Spleen (tissue), 11 donors: ENCODE measurements at regions not wholly inside any gene's neighbourhood (a gene's known extent, or its start where the extent isn't known, plus 50 kb on each side); places are given as distances from the start of the nearest gene placed in this dataset.

ENCODE experiments used
- DNase-seq: peaks from one replicate; pipeline ENCODE4 v3.0.0-alpha.2; 2020
- H3K27ac ChIP-seq, 8 donors: fragments of 200-600 bp; sonication (generic) in 7 of 8; 1 replicate in 4 of 8; 2 replicates in 4 of 8; pipeline versions ENCODE4 v1.5.0 to v1.8.0; 2016 to 2021; ENCODE audit warnings: inconsistent platforms in 4 of 8, mild to moderate bottlenecking in 4 of 8, moderate library complexity in 1 of 8
- H3K27me3 ChIP-seq, 7 donors: fragments of 200-600 bp; sonication (generic) in 6 of 7; replicated peaks in 1 of 7; 1 replicate in 4 of 7; 2 replicates in 3 of 7; pipeline versions ENCODE4 v1.5.0 to v1.8.0; 2016 to 2021; ENCODE audit warnings: inconsistent platforms in 3 of 7, mild to moderate bottlenecking in 1 of 7
- H3K36me3 ChIP-seq, 6 donors: fragments of 200-600 bp; sonication (generic) in 5 of 6; 1 replicate in 4 of 6; 2 replicates in 2 of 6; pipeline versions ENCODE4 v1.5.0 to v1.8.0; 2016 to 2021; ENCODE audit warnings: inconsistent platforms in 2 of 6
- H3K4me1 ChIP-seq, 6 donors: fragments of 200-600 bp; sonication (generic) in 5 of 6; 1 replicate in 3 of 6; 2 replicates in 3 of 6; pipeline versions ENCODE4 v1.5.0 to v1.8.0; 2016 to 2021; ENCODE audit warnings: inconsistent platforms in 3 of 6
- H3K4me3 ChIP-seq, 8 donors: fragments of 200-600 bp; sonication (generic) in 7 of 8; 1 replicate in 4 of 8; 2 replicates in 4 of 8; pipeline versions ENCODE4 v1.5.0 to v1.8.0; 2016 to 2021; ENCODE audit warnings: inconsistent platforms in 4 of 8, mild to moderate bottlenecking in 4 of 8, moderate library complexity in 2 of 8
- H3K9me3 ChIP-seq, 8 donors: fragments of 200-600 bp; sonication (generic) in 7 of 8; 1 replicate in 4 of 8; 2 replicates in 4 of 8; pipeline versions ENCODE4 v1.5.0 to v1.8.0; 2016 to 2021; ENCODE audit warnings: inconsistent platforms in 4 of 8
- CTCF ChIP-seq, 11 experiments: fragments of 200-600 bp in 7 of 11; fragments of 450-650 bp in 4 of 11; sonication (generic) in 4 of 11; IDR thresholded peaks in 8 of 11; conservative IDR thresholded peaks in 3 of 11; 1 replicate in 7 of 11; 2 replicates in 4 of 11; pipeline versions ENCODE4 v1.4.0 to v1.8.0; 2016 to 2021; ENCODE audit warnings: antibody characterized with exemption in 11 of 11, inconsistent platforms in 4 of 11, mild to moderate bottlenecking in 1 of 11
- POLR2A ChIP-seq, 3 donors: fragments of 450-650 bp; IDR thresholded peaks; one replicate each; pipeline ENCODE4 v1.5.1; 2017; ENCODE audit warnings: antibody characterized with exemption in 3 of 3, mild to moderate bottlenecking in 1 of 3
- POLR2AphosphoS5 ChIP-seq, 3 donors: sonication (generic); formaldehyde crosslinking; IDR thresholded peaks; one replicate each; pipeline ENCODE4 v1.5.1; 2017; ENCODE audit warnings: antibody characterized with exemption in 3 of 3
- WGBS, 5 donors: extraction: QIAGEN DNeasy Blood & Tissue Kit in 3 of 5; methylation state at CpG; one replicate each; pipeline versions ENCODE4 v1.1.5 to v1.1.7; 2013 to 2018; 5-methylcytosine and 5-hydroxymethylcytosine counted together
- intact Hi-C: fragments of 100-400 bp; cut with DNase I; formaldehyde crosslinking; loops from one replicate; pipeline ENCODE4 v1.15.0; 2023; ENCODE audit warnings: low total_unique reads
- donor health status: healthy with polysubstance abuse.
- donor health status: DM: no; HTN: no; CAD: no; lungs with moderate emphysema.
- donor health status: DM: no; HTN: no; CAD: no.
- donor health status: Bipolar disorder and iron deficiency.
- donor health status: healthy.
- donor health status: DM: no; HTN: no; CAD: no.
- donor health status: DM: yes; HTN: yes; CAD: no.

DNA sequence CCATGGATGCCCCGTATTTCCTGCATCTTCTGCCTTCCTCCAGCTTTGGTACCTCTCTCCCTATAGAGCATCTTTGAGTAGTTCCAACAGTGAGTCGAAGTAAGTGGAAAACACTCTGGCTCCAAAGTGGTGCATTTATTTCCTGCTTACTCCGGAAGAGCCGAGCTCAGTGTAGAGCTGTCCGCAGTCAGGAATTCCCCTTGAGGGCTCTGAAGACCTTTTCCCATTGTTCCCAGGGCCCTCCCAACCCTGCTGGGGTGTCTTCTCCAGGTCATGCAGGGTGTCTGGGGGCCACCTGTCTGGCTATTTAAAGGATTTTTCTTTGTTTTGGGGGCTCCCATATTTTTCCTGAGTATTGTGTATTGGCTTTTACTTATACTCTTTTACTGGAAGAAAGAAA is 118.6 kb upstream of the MXRA5 start:
- no peaks in the 10 kb centered on the region for H3K9me3 ChIP-seq
- TF ChIP-seq POLR2AphosphoS5 (IDR thresholded peaks at IDR 0.05) (no peak), POLR2A (IDR thresholded peaks at IDR 0.05) (no peak), CTCF (IDR thresholded peaks at IDR 0.05 in 8 of 11, conservative IDR thresholded peaks at IDR 0.05 in 3 of 11) (no peak)
- no peak for DNase-seq

GRCh38 chrX:3462166-3462508 is 115.7 kb upstream of the MXRA5 start:
- no peak overlapping the region for H3K4me3 ChIP-seq
- no peak for DNase-seq
- H3K27ac ChIP-seq = no peak overlapping the region
- TF ChIP-seq CTCF (IDR thresholded peaks at IDR 0.05 in 8 of 11, conservative IDR thresholded peaks at IDR 0.05 in 3 of 11) (no peak), POLR2AphosphoS5 (IDR thresholded peaks at IDR 0.05) (no peak), POLR2A (IDR thresholded peaks at IDR 0.05) (no peak)
- H3K27me3 ChIP-seq = no peaks in the 10 kb centered on the region
- H3K36me3 ChIP-seq = no peaks in the 10 kb centered on the region
- no peaks in the 10 kb centered on the region for H3K9me3 ChIP-seq
- no peaks in the 10 kb centered on the region for H3K4me1 ChIP-seq
- intact Hi-C loops = no loop called here
- 71 to 92% (median 84%) methylated on average over 2 to 4 of the region's 4 CpGs for WGBS, 5 donors

More for the DNA sequence above, 118.6 kb upstream of the MXRA5 start:
- H3K4me1 ChIP-seq = no peaks in the 10 kb centered on the region
- no peaks in the 10 kb centered on the region for H3K36me3 ChIP-seq
- intact Hi-C loops = no loop called here
- H3K27me3 ChIP-seq = no peaks in the 10 kb centered on the region
- H3K27ac ChIP-seq = no peak overlapping the region
- WGBS, 5 donors = 67 to 77% (median 71%) methylated on average over 5 of the region's 5 CpGs
- no peak overlapping the region for H3K4me3 ChIP-seq

DNA sequence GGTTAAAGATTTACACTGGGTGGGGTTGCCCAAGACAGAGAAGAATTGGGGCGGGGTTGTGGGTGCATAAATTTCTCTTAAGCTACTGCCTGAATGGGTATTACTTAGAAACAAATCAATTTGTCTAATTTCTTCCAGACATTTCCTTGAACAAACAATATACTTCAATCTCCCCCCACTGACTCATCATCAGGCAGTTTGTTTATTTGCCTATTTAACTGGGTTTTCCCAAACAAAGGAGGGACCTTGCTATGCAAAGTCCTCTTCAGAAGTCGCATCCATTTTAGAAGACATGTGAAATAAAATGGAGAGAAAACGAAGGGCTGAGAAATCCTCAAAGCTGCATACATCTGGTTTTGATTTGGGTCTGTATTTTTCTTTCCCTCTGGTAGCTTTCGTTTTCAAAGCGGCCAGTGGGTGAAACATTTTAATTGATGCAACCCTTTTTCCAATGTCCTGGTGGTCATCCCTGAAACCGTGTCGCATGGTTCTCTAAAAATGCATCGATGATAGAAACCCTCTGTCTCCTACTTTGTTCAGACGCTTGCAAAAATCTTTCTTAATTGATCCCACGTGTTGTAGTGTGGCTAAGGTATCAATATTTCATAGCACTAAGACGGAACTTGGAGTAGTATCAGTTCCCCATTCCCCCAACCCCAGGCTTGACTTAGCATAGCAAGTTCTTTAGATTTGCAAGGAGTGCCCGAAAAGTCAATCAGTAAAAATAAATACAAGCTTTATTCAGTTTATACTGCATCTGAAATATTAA is 115.1 kb upstream of the MXRA5 start:
- Histone ChIP-seq H3K27me3 (no peaks in the 10 kb centered on the region), H3K9me3 (no peaks in the 10 kb centered on the region), H3K36me3 (no peaks in the 10 kb centered on the region), H3K27ac (no peak overlapping the region), H3K4me1 (no peaks in the 10 kb centered on the region), H3K4me3 (no peak overlapping the region)
- DNase-seq = no peak
- 77 to 87% (median 82%) methylated on average over 12 of the region's 12 CpGs for WGBS, 5 donors
- TF ChIP-seq CTCF (IDR thresholded peaks at IDR 0.05 in 8 of 11, conservative IDR thresholded peaks at IDR 0.05 in 3 of 11) (no peak), POLR2AphosphoS5 (IDR thresholded peaks at IDR 0.05) (no peak), POLR2A (IDR thresholded peaks at IDR 0.05) (no peak)
- intact Hi-C loops = no loop called here

DNA sequence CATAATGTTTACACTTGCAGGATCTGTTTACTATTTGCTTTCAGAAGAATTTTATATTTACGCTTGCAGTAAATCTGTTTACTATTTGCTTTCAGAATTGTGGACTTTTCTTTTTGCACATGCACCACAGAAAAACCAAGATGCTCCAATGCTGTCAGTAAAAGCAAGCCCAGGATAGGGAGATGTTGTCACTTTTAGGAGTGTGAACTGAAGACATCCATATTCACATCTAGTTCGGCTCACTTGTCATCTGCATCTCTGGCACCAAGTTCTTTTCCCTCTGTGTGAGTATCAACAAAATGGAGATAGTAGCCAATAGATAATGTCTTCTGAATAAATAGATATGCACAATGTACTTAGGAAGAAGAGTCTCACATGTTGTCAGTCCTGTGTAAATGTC is 109.3 kb upstream of the MXRA5 start:
- TF ChIP-seq POLR2A (IDR thresholded peaks at IDR 0.05) = no peak
- TF ChIP-seq POLR2AphosphoS5 (IDR thresholded peaks at IDR 0.05) = no peak
- TF ChIP-seq CTCF (IDR thresholded peaks at IDR 0.05 in 8 of 11, conservative IDR thresholded peaks at IDR 0.05 in 3 of 11) = no peak
- WGBS, 5 donors = 86 to 95% (median 88%) methylated on average over 2 of the region's 2 CpGs
- DNase-seq = no peak
- H3K36me3 ChIP-seq = no peaks in the 10 kb centered on the region
- H3K4me1 ChIP-seq = no peaks in the 10 kb centered on the region
- H3K27me3 ChIP-seq = no peaks in the 10 kb centered on the region
- no peak overlapping the region for H3K4me3 ChIP-seq
- intact Hi-C loops = no loop called here
- peaks cover 0 to 10% (median 0%) of the 10 kb centered on the region in 8 donors for H3K9me3 ChIP-seq
- H3K27ac ChIP-seq = no peak overlapping the region
